Small intestine (tissue), 7 donors: ENCODE measurements at regions not wholly inside any gene's neighbourhood (a gene's known extent, or its start where the extent isn't known, plus 50 kb on each side); places are given as distances from the start of the nearest gene placed in this dataset.
"Not testable (repeated sequence)": the region's sequence is repeated elsewhere in the genome, so short reads cannot be mapped to it uniquely, and the experiment has no call there.

Source experiments
- DNase-seq, 2 donors: peaks; one replicate each; pipeline versions ENCODE4 v3.0.0 to v3.0.0-alpha.2; 2013
- FAIRE-seq: peaks from 2 replicates; lab custom pipeline; 2012; peaks lifted over from hg19 to GRCh38; lab: Jason Lieb, UNC
- H3K27ac ChIP-seq, 3 donors: one replicate each; pipeline ENCODE4 v1.5.1; 2013; ENCODE audit warnings: low read length in 2 of 3, mild to moderate bottlenecking in 2 of 3, control low read depth in 1 of 3, inconsistent platforms in 1 of 3, low read depth in 1 of 3, moderate library complexity in 1 of 3
- H3K27me3 ChIP-seq, 3 donors: one replicate each; pipeline ENCODE4 v1.6.1; 2013; ENCODE audit warnings: low read length in 3 of 3, inconsistent platforms in 1 of 3; ENCODE audit not compliant: control insufficient read depth in 3 of 3, insufficient read depth in 3 of 3
- H3K36me3 ChIP-seq, 3 donors: one replicate each; pipeline ENCODE4 v1.6.1; 2013; ENCODE audit warnings: low read length in 3 of 3, inconsistent platforms in 1 of 3, low read depth in 1 of 3, mild to moderate bottlenecking in 1 of 3, moderate library complexity in 1 of 3; ENCODE audit not compliant: control insufficient read depth in 3 of 3, insufficient read depth in 2 of 3
- H3K4me1 ChIP-seq, 3 donors: one replicate each; pipeline ENCODE4 v1.6.1; 2013; ENCODE audit warnings: low read length in 2 of 3, inconsistent platforms in 1 of 3, low read depth in 1 of 3, mild to moderate bottlenecking in 1 of 3, moderate library complexity in 1 of 3; ENCODE audit not compliant: control insufficient read depth in 3 of 3, insufficient read depth in 2 of 3
- H3K4me3 ChIP-seq, 3 donors: one replicate each; pipeline ENCODE4 v1.5.1; 2013; ENCODE audit warnings: low read length in 3 of 3, control low read depth in 1 of 3, inconsistent platforms in 1 of 3, low read depth in 1 of 3, mild to moderate bottlenecking in 1 of 3, moderate library complexity in 1 of 3
- H3K9me3 ChIP-seq, 2 donors: one replicate each; pipeline ENCODE4 v1.6.1; 2013; ENCODE audit warnings: low read depth in 1 of 2, low read length in 1 of 2; ENCODE audit not compliant: control insufficient read depth in 2 of 2, insufficient read depth in 1 of 2
- WGBS, 3 donors: extraction: QIAGEN DNeasy Blood & Tissue Kit; methylation state at CpG; one replicate each; pipeline ENCODE4 v1.1.7; 2013; 5-methylcytosine and 5-hydroxymethylcytosine counted together
- donor health status: healthy with polysubstance abuse.
- donor health status: control.
- donor health status: control.
- donor health status: Bipolar disorder and iron deficiency.
- donor health status: healthy.

GRCh38 chr4:107379054-107379869, 340.8 kb downstream of the PAPSS1 start:
- FAIRE-seq, result no peak
- H3K27ac ChIP-seq, result no peak overlapping the region
- 53 to 70% (median 65%) methylated on average over 5 of the region's 5 CpGs for WGBS, 3 donors

GRCh38 chr4:107376293-107376692, 340.2 kb upstream of the DKK2 start:
- no peaks in the 10 kb centered on the region for H3K27me3 ChIP-seq
- H3K36me3 ChIP-seq, result no peaks in the 10 kb centered on the region
- 36 to 43% (median 38%) methylated on average over 1 of the region's 1 CpG for WGBS, 3 donors
- H3K4me3 ChIP-seq, result no peak overlapping the region
- FAIRE-seq, result no peak
- no peak overlapping the region for H3K27ac ChIP-seq
- H3K9me3 ChIP-seq, result peaks cover 0 to 3% of the 10 kb centered on the region in 2 donors
- no peak for DNase-seq
- H3K4me1 ChIP-seq, result no peaks in the 10 kb centered on the region

More at GRCh38 chr4:107379054-107379869, 340.8 kb downstream of the PAPSS1 start:
- no peak for DNase-seq
- H3K27me3 ChIP-seq, result no peaks in the 10 kb centered on the region
- no peaks in the 10 kb centered on the region for H3K36me3 ChIP-seq
- peaks cover 0 to 4% of the 10 kb centered on the region in 2 donors for H3K9me3 ChIP-seq
- H3K4me1 ChIP-seq, result no peaks in the 10 kb centered on the region
- no peak overlapping the region for H3K4me3 ChIP-seq

GRCh38 chr4:107366900-107367299, 330.8 kb upstream of the DKK2 start:
- DNase-seq, result no peak
- Histone ChIP-seq H3K4me3 (no peak overlapping the region), H3K27ac (no peak overlapping the region), H3K27me3 (no peaks in the 10 kb centered on the region), H3K9me3 (no peaks in the 10 kb centered on the region), H3K36me3 (no peaks in the 10 kb centered on the region), H3K4me1 (no peaks in the 10 kb centered on the region)
- FAIRE-seq, result no peak

GRCh38 chr4:107366016-107366735, 330.1 kb upstream of the DKK2 start:
- Histone ChIP-seq H3K36me3 (no peaks in the 10 kb centered on the region), H3K27me3 (no peaks in the 10 kb centered on the region), H3K4me3 (no peak overlapping the region), H3K9me3 (no peaks in the 10 kb centered on the region), H3K4me1 (no peaks in the 10 kb centered on the region), H3K27ac (no peak overlapping the region)
- DNase-seq (no peak), FAIRE-seq (no peak)
- WGBS, 3 donors, result 64 to 69% (median 68%) methylated on average over 5 of the region's 5 CpGs

GRCh38 chr4:107363125-107363524, 327.0 kb upstream of the DKK2 start:
- WGBS, 3 donors, result 35 to 71% (median 64%) methylated on average over 2 of the region's 2 CpGs
- no peak for FAIRE-seq

GRCh38 chr4:107359208-107359607, 323.1 kb upstream of the DKK2 start:
- DNase-seq (no peak), FAIRE-seq (no peak)
- no peak overlapping the region for H3K27ac ChIP-seq
- WGBS, 3 donors, result 52 to 57% (median 54%) methylated on average over 1 of the region's 1 CpG
- no peaks in the 10 kb centered on the region for H3K9me3 ChIP-seq
- no peaks in the 10 kb centered on the region for H3K4me1 ChIP-seq
- no peaks in the 10 kb centered on the region for H3K36me3 ChIP-seq
- no peak overlapping the region for H3K4me3 ChIP-seq
- H3K27me3 ChIP-seq, result no peaks in the 10 kb centered on the region

More at GRCh38 chr4:107363125-107363524, 327.0 kb upstream of the DKK2 start:
- DNase-seq, result no peak
- no peaks in the 10 kb centered on the region for H3K9me3 ChIP-seq
- no peak overlapping the region for H3K27ac ChIP-seq
- H3K4me1 ChIP-seq, result no peaks in the 10 kb centered on the region
- no peaks in the 10 kb centered on the region for H3K36me3 ChIP-seq
- H3K4me3 ChIP-seq, result no peak overlapping the region
- H3K27me3 ChIP-seq, result no peaks in the 10 kb centered on the region

GRCh38 chr4:107354304-107354703, 318.2 kb upstream of the DKK2 start:
- H3K4me3 ChIP-seq, H3K36me3 ChIP-seq, H3K27me3 ChIP-seq, H3K27ac ChIP-seq, H3K4me1 ChIP-seq, FAIRE-seq, H3K9me3 ChIP-seq: not testable (repeated sequence)
- 69 to 87% (median 82%) methylated on average over 11 of the region's 11 CpGs for WGBS, 3 donors
- DNase-seq, result peak in 1 of 2 donors; percentile 2

- Histone ChIP-seq H3K4me3 (no peak overlapping the region), H3K27me3 (peaks cover 0 to 2% (median 0%) of the 10 kb centered on the region in 3 donors), H3K27ac (no peak overlapping the region), H3K4me1 (no peaks in the 10 kb centered on the region), H3K36me3 (no peaks in the 10 kb centered on the region), H3K9me3 (no peaks in the 10 kb centered on the region)
- DNase-seq (no peak), FAIRE-seq (no peak)
These were observed 315.1 kb upstream of the DKK2 start for GRCh38 chr4:107351196-107351595.
